PFSK-1 (cell line): ENCODE measurements at regions not wholly inside any gene's neighbourhood (a gene's known extent, or its start where the extent isn't known, plus 50 kb on each side); places are given as distances from the start of the nearest gene placed in this dataset.

Source experiments
- FOXP2 ChIP-seq: optimal IDR thresholded peaks from 2 replicates; pipeline ENCODE3; 2011; ENCODE audit warnings: borderline replicate concordance, control low read depth, inconsistent platforms; ENCODE audit not compliant: insufficient read depth; ENCODE audit errors: extremely low read length, extremely low read depth
- POLR2AphosphoS5 ChIP-seq: IDR thresholded peaks from 2 replicates; pipeline ENCODE4 v1.6.1; 2012; ENCODE audit warnings: low read depth, mild to moderate bottlenecking, control low read depth, low read length, moderate library complexity
- TAF1 ChIP-seq: IDR thresholded peaks from 2 replicates; pipeline ENCODE4 v1.6.1; 2012; ENCODE audit warnings: low read length, control low read depth, borderline replicate concordance; ENCODE audit not compliant: insufficient read depth
- TF ChIP-seq, protein P1 (sequence below), 2 experiments: IDR thresholded peaks; 2 replicates each; pipeline versions ENCODE4 v1.6.1 to v1.8.0; 2011 to 2012; ENCODE audit warnings: low read depth in 2 of 2, low read length in 2 of 2, control low read depth in 1 of 2, inconsistent platforms in 1 of 2, mild to moderate bottlenecking in 1 of 2, moderate library complexity in 1 of 2; ENCODE audit not compliant: insufficient read depth in 1 of 2

DNA sequence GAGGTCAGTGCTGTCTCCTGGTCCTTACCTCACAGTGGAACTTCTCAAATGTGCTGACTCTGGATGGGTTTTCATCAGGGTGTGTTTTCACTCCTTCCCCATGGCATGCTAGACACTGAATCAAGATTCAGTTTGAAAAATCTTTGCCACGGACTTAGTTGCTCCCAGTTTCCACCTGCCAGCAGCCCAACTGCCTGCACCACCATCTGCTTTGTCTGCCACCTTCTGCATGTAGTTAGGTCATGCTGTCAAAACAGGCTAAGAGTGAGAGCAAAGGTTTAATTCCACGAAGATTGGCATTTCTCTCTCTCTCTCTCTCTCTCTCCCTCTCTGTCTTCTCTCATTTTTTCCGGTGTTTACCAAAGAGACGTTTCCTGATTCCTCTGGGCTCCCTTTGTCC is 258.0 kb upstream of the EDNRA start:
- no peak for TF ChIP-seq POLR2AphosphoS5
- no peak for TF ChIP-seq TAF1
- TF ChIP-seq, protein P1, sequence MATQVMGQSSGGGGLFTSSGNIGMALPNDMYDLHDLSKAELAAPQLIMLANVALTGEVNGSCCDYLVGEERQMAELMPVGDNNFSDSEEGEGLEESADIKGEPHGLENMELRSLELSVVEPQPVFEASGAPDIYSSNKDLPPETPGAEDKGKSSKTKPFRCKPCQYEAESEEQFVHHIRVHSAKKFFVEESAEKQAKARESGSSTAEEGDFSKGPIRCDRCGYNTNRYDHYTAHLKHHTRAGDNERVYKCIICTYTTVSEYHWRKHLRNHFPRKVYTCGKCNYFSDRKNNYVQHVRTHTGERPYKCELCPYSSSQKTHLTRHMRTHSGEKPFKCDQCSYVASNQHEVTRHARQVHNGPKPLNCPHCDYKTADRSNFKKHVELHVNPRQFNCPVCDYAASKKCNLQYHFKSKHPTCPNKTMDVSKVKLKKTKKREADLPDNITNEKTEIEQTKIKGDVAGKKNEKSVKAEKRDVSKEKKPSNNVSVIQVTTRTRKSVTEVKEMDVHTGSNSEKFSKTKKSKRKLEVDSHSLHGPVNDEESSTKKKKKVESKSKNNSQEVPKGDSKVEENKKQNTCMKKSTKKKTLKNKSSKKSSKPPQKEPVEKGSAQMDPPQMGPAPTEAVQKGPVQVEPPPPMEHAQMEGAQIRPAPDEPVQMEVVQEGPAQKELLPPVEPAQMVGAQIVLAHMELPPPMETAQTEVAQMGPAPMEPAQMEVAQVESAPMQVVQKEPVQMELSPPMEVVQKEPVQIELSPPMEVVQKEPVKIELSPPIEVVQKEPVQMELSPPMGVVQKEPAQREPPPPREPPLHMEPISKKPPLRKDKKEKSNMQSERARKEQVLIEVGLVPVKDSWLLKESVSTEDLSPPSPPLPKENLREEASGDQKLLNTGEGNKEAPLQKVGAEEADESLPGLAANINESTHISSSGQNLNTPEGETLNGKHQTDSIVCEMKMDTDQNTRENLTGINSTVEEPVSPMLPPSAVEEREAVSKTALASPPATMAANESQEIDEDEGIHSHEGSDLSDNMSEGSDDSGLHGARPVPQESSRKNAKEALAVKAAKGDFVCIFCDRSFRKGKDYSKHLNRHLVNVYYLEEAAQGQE (IDR thresholded peaks at IDR 0.05; ENCODE audit: insufficient read depth in 1 of 2, low read depth in 2 of 2, low read length in 2 of 2): no peak
- TF ChIP-seq FOXP2: no peak
